Panc1 (cell line): ENCODE measurements at regions not wholly inside any gene's neighbourhood (a gene's known extent, or its start where the extent isn't known, plus 50 kb on each side); places are given as distances from the start of the nearest gene placed in this dataset.

Experiments used
- ATAC-seq: fragments of 200-7000 bp; cut with Tn5 transposase; 2 replicates; pipeline ENCODE4 v1.9.1; 2020; ENCODE audit warnings: mild to moderate bottlenecking, moderate library complexity
- BruUV-seq: library from RNA; stranded (reverse); fragments of 400-500 nt; replicated peaks from 2 replicates; lab custom pipeline; 2021; lab: Mats Ljungman, UMichigan
- CTCF ChIA-PET: fragments of 300-600 bp; sonication (Branson Sonifier 250); formaldehyde crosslinking; loops from one replicate; lab custom pipeline; 2022; ENCODE audit warnings: antibody characterized with exemption; lab: Charles Lee
- POLR2A ChIA-PET: fragments of 300-600 bp; sonication (Branson Sonifier 250); formaldehyde crosslinking; loops from one replicate; lab custom pipeline; 2022; ENCODE audit warnings: antibody characterized with exemption; lab: Charles Lee
- DNase-seq: peaks from one replicate; pipeline ENCODE4 v3.0.0-alpha.2; 2010; ENCODE audit warnings: low read depth, low spot score
- H3K27ac ChIP-seq: 2 replicates; pipeline ENCODE4 v1.5.1; 2011; ENCODE audit warnings: mild to moderate bottlenecking, low read length, inconsistent platforms
- H3K27me3 ChIP-seq: fragments of 200-500 bp; sonication (Bioruptor generic); 2 replicates; pipeline ENCODE4 v1.6.0; 2014; ENCODE audit warnings: low read length, inconsistent platforms; ENCODE audit not compliant: control insufficient read depth, insufficient read depth
- H3K36me3 ChIP-seq: fragments of 200-500 bp; sonication (Bioruptor generic); 2 replicates; pipeline ENCODE4 v1.5.1; 2014; ENCODE audit warnings: inconsistent platforms, mild to moderate bottlenecking, low read length, moderate library complexity; ENCODE audit not compliant: control insufficient read depth, insufficient read depth
- H3K4me1 ChIP-seq: 2 replicates; pipeline ENCODE4 v1.5.1; 2011; ENCODE audit warnings: inconsistent platforms, mild to moderate bottlenecking, low read length, moderate library complexity; ENCODE audit not compliant: control insufficient read depth, insufficient read depth
- H3K4me3 ChIP-seq, 2 experiments: 2 replicates each; pipeline ENCODE4 v1.5.1; 2011 to 2012; ENCODE audit warnings: low read depth in 2 of 2, low read length in 2 of 2, mild to moderate bottlenecking in 2 of 2, inconsistent platforms in 1 of 2, moderate library complexity in 1 of 2
- H3K9me3 ChIP-seq: fragments of 200-500 bp; sonication (Bioruptor generic); 2 replicates; pipeline ENCODE4 v1.5.1; 2014; ENCODE audit warnings: low read depth, mild to moderate bottlenecking, inconsistent platforms, low read length, moderate library complexity; ENCODE audit not compliant: control insufficient read depth, insufficient read depth
- POLR2AphosphoS5 ChIP-seq: IDR thresholded peaks from 2 replicates; pipeline ENCODE4 v1.6.1; 2012; ENCODE audit warnings: mild to moderate bottlenecking, low read depth, low read length, moderate library complexity
- SIN3A ChIP-seq: IDR thresholded peaks from 2 replicates; pipeline ENCODE4 v1.6.1; 2012; ENCODE audit warnings: low read depth, mild to moderate bottlenecking, low read length, moderate library complexity, borderline replicate concordance; ENCODE audit not compliant: insufficient read depth
- TCF7L2 ChIP-seq: IDR thresholded peaks from 2 replicates; pipeline ENCODE4 v1.6.1; 2011; ENCODE audit warnings: mild to moderate bottlenecking, low read depth, low read length, inconsistent platforms
- in situ Hi-C: cut with HindIII; loops from 2 replicates; pipeline ENCODE4 v1.10.0; 2016; ENCODE audit warnings: low sequenced_read_pairs, low pct_unique_long_range_greater_than_20kb
- intact Hi-C: fragments of 100-400 bp; cut with micrococcal nuclease; formaldehyde crosslinking; loops from one replicate; pipeline ENCODE4 v1.10.0; 2022; ENCODE audit not compliant: unreplicated experiment
- TF ChIP-seq, protein P1 (sequence below): fragments of 450-650 bp; IDR thresholded peaks from 2 replicates; pipeline ENCODE4 v1.5.1; 2017; ENCODE audit warnings: mild to moderate bottlenecking
- TF ChIP-seq, protein P2 (sequence below), 2 experiments: IDR thresholded peaks; 2 replicates each; pipeline ENCODE4 v1.6.1; 2011 to 2012; ENCODE audit warnings: low read depth in 2 of 2, control low read depth in 1 of 2, low read length in 1 of 2, mild to moderate bottlenecking in 1 of 2, moderate library complexity in 1 of 2; ENCODE audit not compliant: insufficient read depth in 1 of 2

DNA sequence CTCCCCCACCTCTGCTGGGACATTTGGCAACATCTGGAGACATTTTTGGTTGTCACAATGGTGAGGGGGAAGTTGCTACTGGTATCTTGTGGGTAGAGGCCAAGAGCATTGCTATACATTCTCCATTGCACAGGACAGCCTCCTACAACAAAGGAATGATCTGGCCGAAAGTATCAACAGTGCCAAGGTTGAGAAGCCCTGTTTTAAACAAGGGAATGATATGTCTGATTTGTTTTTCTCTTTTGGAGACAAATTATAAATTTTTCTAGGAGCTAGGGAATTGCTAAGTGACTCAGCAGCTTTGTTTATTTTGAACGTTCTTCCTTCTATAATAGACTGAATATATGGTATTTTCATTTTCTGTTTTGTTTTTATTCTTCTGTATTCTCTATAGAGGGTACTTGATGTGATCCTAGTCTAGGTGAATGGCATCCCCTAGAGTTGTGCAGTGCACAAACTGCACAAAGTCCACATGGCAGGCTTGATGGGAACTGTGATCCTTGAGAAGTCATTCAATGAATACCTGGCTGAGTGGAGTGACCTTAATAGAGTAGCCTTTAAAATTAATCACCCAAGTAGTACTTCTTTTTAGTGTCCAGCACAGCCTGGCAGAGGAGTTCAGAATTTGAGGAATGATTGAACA lies 288.6 kb upstream of the USP24 start:
- CTCF ChIA-PET: interaction anchor here (0.6 kb wide), 1 partner anchor 1073 kb away, joined by 4 read pairs; no protein-coding TSS in a partner anchor
- peak overlapping the region; percentile 85 for H3K27ac ChIP-seq

DNA sequence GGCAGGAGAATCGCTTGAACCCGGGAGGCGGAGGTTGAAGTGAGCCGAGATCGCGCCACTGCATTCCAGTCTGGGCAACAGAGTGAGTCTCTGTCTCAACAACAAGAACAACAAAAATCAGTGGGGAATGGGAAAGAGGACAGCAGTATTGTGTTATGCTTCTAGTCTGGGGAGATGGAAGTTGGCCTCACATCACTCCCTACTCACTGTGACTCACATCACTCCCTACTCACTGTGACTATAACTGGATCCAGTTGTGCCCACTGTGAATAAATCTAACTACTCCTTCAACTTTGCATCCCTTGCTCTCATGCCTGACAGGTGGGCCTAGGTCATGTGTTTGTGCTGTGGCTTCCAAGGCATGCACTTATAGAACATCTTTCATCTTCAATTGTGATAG lies 285.4 kb upstream of the USP24 start:
- Histone ChIP-seq H3K36me3 (no peaks in the 10 kb centered on the region), H3K4me1 (peaks cover 23% of the 10 kb centered on the region), H3K9me3 (no peaks in the 10 kb centered on the region), H3K27ac (no peak overlapping the region; the same call in 1 of the 2 replicates), H3K27me3 (no peaks in the 10 kb centered on the region), H3K4me3 (no peak overlapping the region)
- DNase-seq: no peak
- ATAC-seq: no peak
- ChIA-PET POLR2A (no interaction called here), CTCF (no interaction called here)
- in situ Hi-C loops: no loop called here
- BruUV-seq: no TSS peak
- intact Hi-C loops: no loop called here
- no peak for TF ChIP-seq SIN3A
- TF ChIP-seq, protein P1, sequence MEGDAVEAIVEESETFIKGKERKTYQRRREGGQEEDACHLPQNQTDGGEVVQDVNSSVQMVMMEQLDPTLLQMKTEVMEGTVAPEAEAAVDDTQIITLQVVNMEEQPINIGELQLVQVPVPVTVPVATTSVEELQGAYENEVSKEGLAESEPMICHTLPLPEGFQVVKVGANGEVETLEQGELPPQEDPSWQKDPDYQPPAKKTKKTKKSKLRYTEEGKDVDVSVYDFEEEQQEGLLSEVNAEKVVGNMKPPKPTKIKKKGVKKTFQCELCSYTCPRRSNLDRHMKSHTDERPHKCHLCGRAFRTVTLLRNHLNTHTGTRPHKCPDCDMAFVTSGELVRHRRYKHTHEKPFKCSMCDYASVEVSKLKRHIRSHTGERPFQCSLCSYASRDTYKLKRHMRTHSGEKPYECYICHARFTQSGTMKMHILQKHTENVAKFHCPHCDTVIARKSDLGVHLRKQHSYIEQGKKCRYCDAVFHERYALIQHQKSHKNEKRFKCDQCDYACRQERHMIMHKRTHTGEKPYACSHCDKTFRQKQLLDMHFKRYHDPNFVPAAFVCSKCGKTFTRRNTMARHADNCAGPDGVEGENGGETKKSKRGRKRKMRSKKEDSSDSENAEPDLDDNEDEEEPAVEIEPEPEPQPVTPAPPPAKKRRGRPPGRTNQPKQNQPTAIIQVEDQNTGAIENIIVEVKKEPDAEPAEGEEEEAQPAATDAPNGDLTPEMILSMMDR: no peak
- TF ChIP-seq POLR2AphosphoS5: no peak
- no peak for TF ChIP-seq TCF7L2
- TF ChIP-seq, protein P2, sequence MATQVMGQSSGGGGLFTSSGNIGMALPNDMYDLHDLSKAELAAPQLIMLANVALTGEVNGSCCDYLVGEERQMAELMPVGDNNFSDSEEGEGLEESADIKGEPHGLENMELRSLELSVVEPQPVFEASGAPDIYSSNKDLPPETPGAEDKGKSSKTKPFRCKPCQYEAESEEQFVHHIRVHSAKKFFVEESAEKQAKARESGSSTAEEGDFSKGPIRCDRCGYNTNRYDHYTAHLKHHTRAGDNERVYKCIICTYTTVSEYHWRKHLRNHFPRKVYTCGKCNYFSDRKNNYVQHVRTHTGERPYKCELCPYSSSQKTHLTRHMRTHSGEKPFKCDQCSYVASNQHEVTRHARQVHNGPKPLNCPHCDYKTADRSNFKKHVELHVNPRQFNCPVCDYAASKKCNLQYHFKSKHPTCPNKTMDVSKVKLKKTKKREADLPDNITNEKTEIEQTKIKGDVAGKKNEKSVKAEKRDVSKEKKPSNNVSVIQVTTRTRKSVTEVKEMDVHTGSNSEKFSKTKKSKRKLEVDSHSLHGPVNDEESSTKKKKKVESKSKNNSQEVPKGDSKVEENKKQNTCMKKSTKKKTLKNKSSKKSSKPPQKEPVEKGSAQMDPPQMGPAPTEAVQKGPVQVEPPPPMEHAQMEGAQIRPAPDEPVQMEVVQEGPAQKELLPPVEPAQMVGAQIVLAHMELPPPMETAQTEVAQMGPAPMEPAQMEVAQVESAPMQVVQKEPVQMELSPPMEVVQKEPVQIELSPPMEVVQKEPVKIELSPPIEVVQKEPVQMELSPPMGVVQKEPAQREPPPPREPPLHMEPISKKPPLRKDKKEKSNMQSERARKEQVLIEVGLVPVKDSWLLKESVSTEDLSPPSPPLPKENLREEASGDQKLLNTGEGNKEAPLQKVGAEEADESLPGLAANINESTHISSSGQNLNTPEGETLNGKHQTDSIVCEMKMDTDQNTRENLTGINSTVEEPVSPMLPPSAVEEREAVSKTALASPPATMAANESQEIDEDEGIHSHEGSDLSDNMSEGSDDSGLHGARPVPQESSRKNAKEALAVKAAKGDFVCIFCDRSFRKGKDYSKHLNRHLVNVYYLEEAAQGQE (IDR thresholded peaks at IDR 0.05; ENCODE audit: insufficient read depth in 1 of 2, low read depth in 2 of 2, low read length in 1 of 2): no peak

More for the DNA sequence above, 288.6 kb upstream of the USP24 start:
- DNase-seq: no peak
- no TSS peak for BruUV-seq
- in situ Hi-C loops: no loop called here
- Histone ChIP-seq H3K4me1 (peaks cover 45% of the 10 kb centered on the region), H3K9me3 (no peaks in the 10 kb centered on the region), H3K4me3 (no peak overlapping the region), H3K27me3 (no peaks in the 10 kb centered on the region), H3K36me3 (no peaks in the 10 kb centered on the region)
- intact Hi-C loops: no loop called here
- POLR2A ChIA-PET: no interaction called here
- no peak; the same call in 1 of the 2 replicates for ATAC-seq
- TF ChIP-seq TCF7L2 (no peak), SIN3A (no peak), POLR2AphosphoS5 (no peak)
- TF ChIP-seq, protein P1: peak; percentile 14; the same call in 1 of the 2 replicates
- TF ChIP-seq, protein P2 (IDR thresholded peaks at IDR 0.05; ENCODE audit: insufficient read depth in 1 of 2, low read depth in 2 of 2, low read length in 1 of 2): no peak
